ENCODE measurements at regions not wholly inside any gene's neighbourhood (a gene's known extent, or its start where the extent isn't known, plus 50 kb on each side); places are given as distances from the start of the nearest gene placed in this dataset.
A peak's percentile ranks its signal among the peaks of the same experiment; 100 is the strongest.
"Not testable (repeated sequence)": the region's sequence is repeated elsewhere in the genome, so short reads cannot be mapped to it uniquely, and the experiment has no call there.

DNA sequence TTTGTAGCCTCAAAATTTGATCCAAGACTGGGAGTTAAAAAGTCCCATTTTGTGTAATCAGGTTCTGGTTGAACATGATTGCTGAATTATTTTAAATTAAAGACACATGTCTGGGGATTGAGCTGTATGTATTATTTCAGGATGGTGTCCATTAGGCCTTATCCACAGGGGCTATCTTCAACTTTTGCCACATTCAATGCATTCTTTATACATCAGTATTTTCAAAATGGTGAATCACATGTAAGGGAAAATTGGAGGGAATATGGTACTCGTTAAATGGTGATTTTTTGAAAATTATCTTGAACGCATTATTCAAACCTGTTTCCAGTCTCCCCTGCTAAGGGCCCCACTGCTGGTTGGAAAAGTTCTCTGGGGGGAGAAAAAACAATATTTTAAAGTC lies 367.7 kb upstream of the NPVF start:
- no peaks in the 10 kb centered on the region for H3K27me3 ChIP-seq (replicated peaks)
- in situ Hi-C loops (cut with HindIII; ENCODE audit: low pct_ligation_motif_present, low sequenced_read_pairs) = no loop called here
- TF ChIP-seq, protein P1, sequence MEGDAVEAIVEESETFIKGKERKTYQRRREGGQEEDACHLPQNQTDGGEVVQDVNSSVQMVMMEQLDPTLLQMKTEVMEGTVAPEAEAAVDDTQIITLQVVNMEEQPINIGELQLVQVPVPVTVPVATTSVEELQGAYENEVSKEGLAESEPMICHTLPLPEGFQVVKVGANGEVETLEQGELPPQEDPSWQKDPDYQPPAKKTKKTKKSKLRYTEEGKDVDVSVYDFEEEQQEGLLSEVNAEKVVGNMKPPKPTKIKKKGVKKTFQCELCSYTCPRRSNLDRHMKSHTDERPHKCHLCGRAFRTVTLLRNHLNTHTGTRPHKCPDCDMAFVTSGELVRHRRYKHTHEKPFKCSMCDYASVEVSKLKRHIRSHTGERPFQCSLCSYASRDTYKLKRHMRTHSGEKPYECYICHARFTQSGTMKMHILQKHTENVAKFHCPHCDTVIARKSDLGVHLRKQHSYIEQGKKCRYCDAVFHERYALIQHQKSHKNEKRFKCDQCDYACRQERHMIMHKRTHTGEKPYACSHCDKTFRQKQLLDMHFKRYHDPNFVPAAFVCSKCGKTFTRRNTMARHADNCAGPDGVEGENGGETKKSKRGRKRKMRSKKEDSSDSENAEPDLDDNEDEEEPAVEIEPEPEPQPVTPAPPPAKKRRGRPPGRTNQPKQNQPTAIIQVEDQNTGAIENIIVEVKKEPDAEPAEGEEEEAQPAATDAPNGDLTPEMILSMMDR (IDR thresholded peaks at IDR 0.05; ENCODE audit: low read depth, low read length, missing control alignments) = no peak

DNA sequence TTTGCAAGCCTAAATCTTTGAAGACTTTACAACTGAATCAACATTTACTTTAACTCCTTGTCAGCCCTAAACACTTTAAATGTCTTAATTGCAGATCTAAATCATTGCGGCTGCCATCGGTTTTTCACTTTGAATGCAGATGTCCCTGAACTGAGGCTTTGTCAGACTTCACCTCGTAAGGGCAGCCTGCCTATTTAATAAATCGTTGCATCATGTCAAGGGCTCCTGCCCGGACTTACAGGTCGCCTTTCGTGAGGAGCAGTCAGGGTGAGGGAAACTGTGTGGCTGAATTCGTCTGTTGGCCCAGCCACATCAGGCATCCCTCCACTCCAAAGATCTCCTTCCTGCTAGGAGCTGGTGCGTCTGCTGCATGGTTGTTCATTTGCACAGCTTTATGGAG lies 368.2 kb upstream of the NPVF start:
- in situ Hi-C loops (cut with HindIII; ENCODE audit: low pct_ligation_motif_present, low sequenced_read_pairs) = no loop called here
- no peak for DNase-seq

More for the DNA sequence above, 367.7 kb upstream of the NPVF start:
- Histone ChIP-seq H3K27ac (no peak overlapping the region), H3K36me3 (replicated peaks) (no peaks in the 10 kb centered on the region), H3K4me3 (ENCODE audit: low read depth, low read length) (no peak overlapping the region)
- no peak for DNase-seq

DNA sequence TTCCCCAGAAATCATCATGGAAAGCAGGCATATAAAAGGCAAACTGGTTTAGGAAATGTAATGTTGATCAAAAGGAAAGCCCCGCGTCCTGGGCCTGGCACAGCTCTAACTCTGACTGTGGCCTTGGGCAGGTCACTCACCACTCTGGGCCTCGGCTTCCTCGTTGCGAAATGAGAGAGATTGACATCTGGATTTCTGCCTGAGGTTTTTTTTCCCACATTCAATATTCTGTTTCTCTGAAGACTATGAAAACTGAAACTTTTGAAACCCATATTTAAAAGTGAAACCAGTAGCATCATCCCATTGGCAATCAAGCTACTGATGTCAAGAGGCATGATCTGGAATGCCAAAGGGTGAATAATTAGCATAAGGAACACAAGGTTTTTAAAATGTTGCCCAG lies 369.7 kb upstream of the NPVF start:
- in situ Hi-C loops (cut with HindIII; ENCODE audit: low pct_ligation_motif_present, low sequenced_read_pairs) = no loop called here
- Histone ChIP-seq H3K27me3 (replicated peaks) (no peaks in the 10 kb centered on the region), H3K4me3 (ENCODE audit: low read depth, low read length) (no peak overlapping the region), H3K36me3 (replicated peaks) (no peaks in the 10 kb centered on the region), H3K27ac (no peak overlapping the region)
- TF ChIP-seq, protein P1 (IDR thresholded peaks at IDR 0.05; ENCODE audit: low read depth, low read length, missing control alignments) = no peak
- no peak for DNase-seq

More for the DNA sequence above, 368.2 kb upstream of the NPVF start:
- TF ChIP-seq, protein P1 (IDR thresholded peaks at IDR 0.05; ENCODE audit: low read depth, low read length, missing control alignments) = no peak
- no peak overlapping the region for H3K4me3 ChIP-seq (ENCODE audit: low read depth, low read length)
- H3K36me3 ChIP-seq (replicated peaks) = no peaks in the 10 kb centered on the region
- no peaks in the 10 kb centered on the region for H3K27me3 ChIP-seq (replicated peaks)
- no peak overlapping the region for H3K27ac ChIP-seq

DNA sequence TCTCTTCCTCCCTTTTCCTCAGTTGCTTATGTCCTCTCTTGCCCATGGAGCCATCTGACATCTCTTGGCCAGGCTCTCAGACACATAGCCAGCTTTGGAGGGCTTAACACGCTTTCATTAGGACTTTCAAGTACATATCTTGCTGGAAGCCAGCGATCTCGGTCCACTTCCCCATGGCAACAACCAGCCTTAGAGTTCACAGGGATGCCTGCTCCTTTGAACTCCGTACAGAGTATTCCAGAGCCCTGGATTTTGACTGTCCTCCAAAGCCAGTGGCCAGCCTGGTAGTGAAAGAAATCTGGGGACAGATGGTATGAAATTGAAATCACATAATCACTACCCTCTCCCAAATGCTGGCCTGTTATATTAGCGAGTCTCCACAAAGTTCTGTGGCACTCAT lies 370.5 kb upstream of the NPVF start:
- no peaks in the 10 kb centered on the region for H3K27me3 ChIP-seq (replicated peaks)
- no peak overlapping the region for H3K4me3 ChIP-seq (ENCODE audit: low read depth, low read length)
- H3K36me3 ChIP-seq (replicated peaks) = no peaks in the 10 kb centered on the region
- DNase-seq = no peak
- TF ChIP-seq, protein P1 (IDR thresholded peaks at IDR 0.05; ENCODE audit: low read depth, low read length, missing control alignments) = no peak
- in situ Hi-C loops (cut with HindIII; ENCODE audit: low pct_ligation_motif_present, low sequenced_read_pairs) = no loop called here
- no peak overlapping the region for H3K27ac ChIP-seq

DNA sequence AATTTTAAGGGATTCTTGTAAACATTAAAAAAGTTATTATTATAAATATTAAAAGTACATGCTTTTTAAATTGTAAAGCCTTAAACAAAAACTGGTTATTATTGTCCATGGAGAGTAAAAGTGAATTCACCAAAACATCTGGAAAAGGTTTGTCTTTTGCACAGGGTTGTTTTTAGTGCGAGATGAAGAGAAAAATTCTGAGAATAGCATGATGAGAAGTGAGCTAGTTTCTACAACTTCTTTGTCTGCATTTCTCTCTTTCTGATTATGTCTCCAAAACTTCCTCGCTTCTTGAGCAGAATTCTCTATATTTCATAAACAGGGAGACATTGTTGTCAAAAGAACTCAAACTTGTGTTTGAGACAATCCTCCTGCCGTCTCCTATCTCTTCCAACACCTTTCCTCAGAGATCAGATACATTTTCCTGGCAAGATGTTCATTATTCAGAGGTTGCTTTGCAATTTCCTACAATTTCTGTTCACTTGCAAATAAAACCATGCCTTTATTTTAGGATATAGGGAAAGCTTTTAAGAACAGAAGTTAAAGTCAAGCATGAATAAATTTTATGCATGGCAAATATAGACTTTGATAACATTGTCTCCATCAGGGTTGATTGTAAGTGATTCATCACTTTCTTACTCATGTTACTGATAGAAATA lies 372.1 kb upstream of the NPVF start:
- TF ChIP-seq, protein P1 (IDR thresholded peaks at IDR 0.05; ENCODE audit: low read depth, low read length, missing control alignments) = no peak
- in situ Hi-C loops (cut with HindIII; ENCODE audit: low pct_ligation_motif_present, low sequenced_read_pairs) = no loop called here
- DNase-seq = no peak
- no peak overlapping the region for H3K4me3 ChIP-seq (ENCODE audit: low read depth, low read length)
- no peaks in the 10 kb centered on the region for H3K27me3 ChIP-seq (replicated peaks)
- H3K27ac ChIP-seq = no peak overlapping the region
- H3K36me3 ChIP-seq (replicated peaks) = no peaks in the 10 kb centered on the region

- H3K36me3 ChIP-seq (replicated peaks); in situ Hi-C loops (cut with HindIII; ENCODE audit: low pct_ligation_motif_present, low sequenced_read_pairs); H3K27ac ChIP-seq; H3K27me3 ChIP-seq (replicated peaks); DNase-seq: not testable (repeated sequence)
- peak overlapping the region; percentile 41 for H3K4me3 ChIP-seq (ENCODE audit: low read depth, low read length)
Observed at GRCh38 chr7:25602730-25603426, 374.6 kb upstream of the NPVF start.

DNA sequence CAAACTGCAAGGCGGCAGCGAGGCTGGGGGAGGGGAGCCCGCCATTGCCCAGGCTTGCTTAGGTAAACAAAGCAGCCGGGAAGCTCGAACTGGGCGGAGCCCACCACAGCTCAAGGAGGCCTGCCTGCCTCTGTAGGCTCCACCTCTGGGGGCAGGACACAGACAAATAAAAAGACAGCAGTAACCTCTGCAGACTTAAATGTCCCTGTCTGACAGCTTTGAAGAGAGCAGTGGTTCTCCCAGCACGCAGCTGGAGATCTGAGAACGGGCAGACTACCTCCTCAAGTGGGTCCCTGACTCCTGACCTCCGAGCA lies 375.1 kb upstream of the NPVF start:
- in situ Hi-C loops (cut with HindIII; ENCODE audit: low pct_ligation_motif_present, low sequenced_read_pairs); H3K36me3 ChIP-seq (replicated peaks); H3K27me3 ChIP-seq (replicated peaks); DNase-seq; H3K27ac ChIP-seq: not testable (repeated sequence)
- peak overlapping the region; percentile 41 for H3K4me3 ChIP-seq (ENCODE audit: low read depth, low read length)

Measured in brain microvascular endothelial cell (primary cell).